Hypothalamus (tissue), 51 donors: ENCODE measurements at regions not wholly inside any gene's neighbourhood (a gene's known extent, or its start where the extent isn't known, plus 50 kb on each side); places are given as distances from the start of the nearest gene placed in this dataset.
A peak's percentile ranks its signal among the peaks of the same experiment; 100 is the strongest.

Source experiments
- DNase-seq, 51 donors: peaks; one replicate each; lab custom pipeline; 2025; lab: John Stamatoyannopoulos, UW

- peak in 2 of 51 donors; percentile 23 to 35 for DNase-seq
These were observed 92.4 kb downstream of the RHOB start for GRCh38 chr2:20539133-20539719.

GRCh38 chr2:20539776-20540586 is 93.1 kb downstream of the RHOB start:
- DNase-seq: peak in 15 of 51 donors; percentile 17 to 71 (median 44)

GRCh38 chr2:20540587-20541293 is 93.9 kb downstream of the RHOB start:
- no peak for DNase-seq

- no peak for DNase-seq
These were observed 94.4 kb downstream of the RHOB start for GRCh38 chr2:20541294-20541640.

GRCh38 chr2:20541651-20542050 is 94.8 kb downstream of the RHOB start:
- no peak for DNase-seq

- DNase-seq: no peak
These were observed 95.4 kb downstream of the RHOB start for GRCh38 chr2:20542269-20542668.

GRCh38 chr2:20542746-20543468 is 96.0 kb downstream of the RHOB start:
- DNase-seq: no peak

- no peak for DNase-seq
These were observed 96.7 kb downstream of the RHOB start for GRCh38 chr2:20543469-20544152.

GRCh38 chr2:20544153-20544747 is 97.4 kb downstream of the RHOB start:
- no peak for DNase-seq

GRCh38 chr2:20549144-20549543 is 101.8 kb downstream of the HS1BP3 start:
- no peak for DNase-seq

GRCh38 chr2:20549691-20550348 is 101.1 kb downstream of the HS1BP3 start:
- DNase-seq: no peak

GRCh38 chr2:20551260-20551944 is 99.5 kb downstream of the HS1BP3 start:
- DNase-seq: peak in 31 of 51 donors; percentile 13 to 70 (median 36)

GRCh38 chr2:20551945-20552328 is 99.0 kb downstream of the HS1BP3 start:
- no peak for DNase-seq

- no peak for DNase-seq
These were observed 98.1 kb downstream of the HS1BP3 start for GRCh38 chr2:20552847-20553246.

GRCh38 chr2:20553580-20553979 is 97.3 kb downstream of the HS1BP3 start:
- no peak for DNase-seq

GRCh38 chr2:20555954-20556353 is 94.9 kb downstream of the HS1BP3 start:
- no peak for DNase-seq

GRCh38 chr2:20556756-20557155 is 94.1 kb downstream of the HS1BP3 start:
- no peak for DNase-seq

- DNase-seq: no peak
These were observed 93.7 kb downstream of the HS1BP3 start for GRCh38 chr2:20557226-20557625.

GRCh38 chr2:20557635-20558034 is 93.3 kb downstream of the HS1BP3 start:
- DNase-seq: no peak
